CD14-positive monocyte (primary cell): ENCODE measurements at regions not wholly inside any gene's neighbourhood (a gene's known extent, or its start where the extent isn't known, plus 50 kb on each side); places are given as distances from the start of the nearest gene placed in this dataset.

Experiments used
- DNase-seq, 3 donors: peaks; one replicate each; pipeline ENCODE4 v3.0.0-alpha.2; 2011 to 2022
- H2AFZ ChIP-seq: 2 replicates; pipeline ENCODE4 v1.6.0; 2012; ENCODE audit warnings: mild to moderate bottlenecking, low read depth, low read length, inconsistent platforms; ENCODE audit not compliant: insufficient read depth, poor library complexity, severe bottlenecking
- H3K27ac ChIP-seq, 2 donors: 1 replicate in 1 of 2; 2 replicates in 1 of 2; pipeline ENCODE4 v1.5.1; 2012 to 2013; ENCODE audit warnings: low read length in 2 of 2, control low read depth in 1 of 2, inconsistent platforms in 1 of 2, low read depth in 1 of 2, mild to moderate bottlenecking in 1 of 2
- H3K27me3 ChIP-seq, 2 donors: one replicate each; pipeline versions ENCODE4 v1.6.0 to v1.6.1; 2011 to 2013; ENCODE audit warnings: low read length in 2 of 2; ENCODE audit not compliant: control insufficient read depth in 2 of 2, insufficient read depth in 2 of 2
- H3K36me3 ChIP-seq, 2 donors: replicated peaks in 1 of 2; 1 replicate in 1 of 2; 2 replicates in 1 of 2; pipeline versions ENCODE4 v1.5.1 to v1.6.1; 2012 to 2013; ENCODE audit warnings: low read length in 2 of 2, control low read depth in 1 of 2, inconsistent platforms in 1 of 2, mild to moderate bottlenecking in 1 of 2; ENCODE audit not compliant: insufficient read depth in 2 of 2, control insufficient read depth in 1 of 2
- H3K4me1 ChIP-seq, 2 donors: 1 replicate in 1 of 2; 2 replicates in 1 of 2; pipeline versions ENCODE4 v1.5.1 to v1.6.1; 2012 to 2013; ENCODE audit warnings: low read length in 2 of 2, control low read depth in 1 of 2, inconsistent platforms in 1 of 2, mild to moderate bottlenecking in 1 of 2, moderate library complexity in 1 of 2; ENCODE audit not compliant: insufficient read depth in 2 of 2, control insufficient read depth in 1 of 2
- H3K4me2 ChIP-seq: replicated peaks from 2 replicates; pipeline ENCODE3; 2012; ENCODE audit warnings: low read length, moderate library complexity, mild to moderate bottlenecking; ENCODE audit not compliant: poor library complexity, severe bottlenecking; ENCODE audit errors: extremely low read depth
- H3K4me3 ChIP-seq, 3 experiments: fragments of 200-600 bp in 1 of 3; sonication (generic) in 1 of 3; replicated peaks in 1 of 3; 1 replicate in 2 of 3; 2 replicates in 1 of 3; pipeline ENCODE4 v1.5.1; 2011 to 2013; ENCODE audit warnings: low read length in 3 of 3, mild to moderate bottlenecking in 3 of 3, control low read depth in 2 of 3, low read depth in 2 of 3, inconsistent platforms in 1 of 3, moderate library complexity in 1 of 3
- H3K79me2 ChIP-seq: 2 replicates; pipeline ENCODE4 v1.6.0; 2012; ENCODE audit warnings: mild to moderate bottlenecking, control low read depth, inconsistent platforms, low read length, moderate library complexity; ENCODE audit not compliant: insufficient read depth
- H3K9ac ChIP-seq: 2 replicates; pipeline ENCODE4 v1.6.0; 2017; ENCODE audit warnings: low read length, mild to moderate bottlenecking; ENCODE audit not compliant: insufficient read depth, poor library complexity, severe bottlenecking
- H3K9me3 ChIP-seq, 2 donors: replicated peaks in 1 of 2; 1 replicate in 1 of 2; 2 replicates in 1 of 2; pipeline versions ENCODE4 v1.5.1 to v1.6.1; 2012 to 2013; ENCODE audit warnings: low read length in 2 of 2, control low read depth in 1 of 2; ENCODE audit not compliant: control insufficient read depth in 1 of 2, insufficient read depth in 1 of 2
- H4K20me1 ChIP-seq: 2 replicates; pipeline ENCODE4 v1.6.0; 2012; ENCODE audit warnings: mild to moderate bottlenecking, low read length, control low read depth, moderate library complexity; ENCODE audit not compliant: insufficient read depth
- H3K27ac Mint-ChIP-seq, 7 donors: one replicate each; pipeline ENCODE4 v1.8.0; 2020; ENCODE audit warnings: mild to moderate bottlenecking in 7 of 7, mixed read lengths in 7 of 7, moderate library complexity in 6 of 7, inconsistent platforms in 2 of 7
- H3K27me3 Mint-ChIP-seq, 3 donors: one replicate each; pipeline ENCODE4 v1.8.0; 2021 to 2022; ENCODE audit warnings: low read depth in 3 of 3, mild to moderate bottlenecking in 3 of 3, mixed read lengths in 3 of 3, moderate library complexity in 3 of 3, inconsistent platforms in 1 of 3
- H3K36me3 Mint-ChIP-seq, 2 donors: one replicate each; pipeline ENCODE4 v1.8.0; 2020; ENCODE audit warnings: mixed read lengths in 2 of 2, inconsistent platforms in 1 of 2, mild to moderate bottlenecking in 1 of 2
- H3K4me1 Mint-ChIP-seq: one replicate; pipeline ENCODE4 v1.8.0; 2020; ENCODE audit warnings: mild to moderate bottlenecking, mixed read lengths
- H3K4me3 Mint-ChIP-seq, 2 donors: one replicate each; pipeline ENCODE4 v1.8.0; 2020; ENCODE audit warnings: mild to moderate bottlenecking in 2 of 2, mixed read lengths in 2 of 2, moderate library complexity in 1 of 2
- H3K9me3 Mint-ChIP-seq, 7 donors: one replicate each; pipeline ENCODE4 v1.8.0; 2020 to 2022; ENCODE audit warnings: mixed read lengths in 7 of 7, mild to moderate bottlenecking in 6 of 7, moderate library complexity in 6 of 7, inconsistent platforms in 2 of 7
- CTCF ChIP-seq: fragments of 200-600 bp; IDR thresholded peaks from one replicate; pipeline ENCODE4 v1.8.0; 2022; ENCODE audit warnings: antibody characterized with exemption, mild to moderate bottlenecking
- WGBS: methylation state at CpG from one replicate; pipeline ENCODE4 v1.1.5; 2013; ENCODE audit warnings: missing lambda C conversion rate; ENCODE audit not compliant: insufficient coverage; 5-methylcytosine and 5-hydroxymethylcytosine counted together
- intact Hi-C, 2 donors: fragments of 100-400 bp; cut with micrococcal nuclease; formaldehyde crosslinking; loops; one replicate each; pipeline versions ENCODE4 v1.15.0 to v1.15.1; 2023

DNA sequence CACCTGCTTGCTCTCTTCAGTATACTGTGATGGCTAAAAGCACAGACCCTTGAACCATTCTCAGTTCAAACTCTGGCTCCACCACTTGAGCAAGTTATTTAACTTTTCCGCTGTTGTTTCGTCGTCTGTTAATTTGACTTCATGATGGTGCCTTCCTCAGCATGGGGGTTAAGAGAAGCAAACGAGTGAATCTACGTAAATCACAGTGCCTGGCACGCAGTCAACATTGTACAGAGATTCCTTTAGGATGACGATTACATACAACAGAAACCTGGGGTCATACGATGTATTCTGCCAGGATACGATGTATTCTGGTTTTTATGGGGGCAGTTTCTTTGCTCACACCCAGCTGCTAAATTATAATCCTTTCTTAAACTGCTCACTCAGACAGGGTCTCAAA, 515.6 kb downstream of the CCDC171 start:
- H3K4me2 ChIP-seq, result no peak overlapping the region
- H3K27me3 ChIP-seq, result no peaks in the 10 kb centered on the region
- Mint-ChIP-seq H3K27ac (peak overlapping the region in 1 of 7 donors; percentile 10), H3K27me3 (peaks cover 0 to 4% (median 0%) of the 10 kb centered on the region in 3 donors), H3K9me3 (peaks cover 0 to 6% (median 2%) of the 10 kb centered on the region in 7 donors), H3K4me3 (no peak overlapping the region), H3K4me1 (no peaks in the 10 kb centered on the region), H3K36me3 (no peaks in the 10 kb centered on the region)
- H3K79me2 ChIP-seq, result no peaks in the 10 kb centered on the region
- no peaks in the 10 kb centered on the region for H4K20me1 ChIP-seq
- intact Hi-C loops, result no loop called here
- no peak overlapping the region for H3K27ac ChIP-seq
- H3K4me1 ChIP-seq, result no peaks in the 10 kb centered on the region
- H3K9ac ChIP-seq, result no peak overlapping the region
- H3K4me3 ChIP-seq, result no peak overlapping the region
- WGBS, result 96% methylated on average over 5 of the region's 9 CpGs
- no peak for TF ChIP-seq CTCF
- H3K36me3 ChIP-seq, result no peaks in the 10 kb centered on the region
- DNase-seq, result no peak
- no peak overlapping the region for H2AFZ ChIP-seq
- no peaks in the 10 kb centered on the region for H3K9me3 ChIP-seq

- no peak overlapping the region for H3K4me2 ChIP-seq
- intact Hi-C loops, result no loop called here
- H3K9me3 Mint-ChIP-seq, result peaks cover 0 to 6% (median 2%) of the 10 kb centered on the region in 7 donors
- H3K27ac ChIP-seq, result no peak overlapping the region
- TF ChIP-seq CTCF, result no peak
- H3K4me1 Mint-ChIP-seq, result no peaks in the 10 kb centered on the region
- no peaks in the 10 kb centered on the region for H3K36me3 ChIP-seq
- no peaks in the 10 kb centered on the region for H3K36me3 Mint-ChIP-seq
- no peak for DNase-seq
- no peak overlapping the region for H3K4me3 Mint-ChIP-seq
- no peaks in the 10 kb centered on the region for H4K20me1 ChIP-seq
- H3K4me3 ChIP-seq, result no peak overlapping the region
- H3K27me3 Mint-ChIP-seq, result peaks cover 0 to 4% (median 0%) of the 10 kb centered on the region in 3 donors
- no peaks in the 10 kb centered on the region for H3K79me2 ChIP-seq
- H3K27ac Mint-ChIP-seq, result no peak overlapping the region
- H3K27me3 ChIP-seq, result no peaks in the 10 kb centered on the region
- no peak overlapping the region for H2AFZ ChIP-seq
- H3K9ac ChIP-seq, result no peak overlapping the region
- H3K9me3 ChIP-seq, result no peaks in the 10 kb centered on the region
- no peaks in the 10 kb centered on the region for H3K4me1 ChIP-seq
- 96% methylated on average over 13 of the region's 13 CpGs for WGBS
These were observed 516.4 kb downstream of the CCDC171 start for GRCh38 chr9:16069249-16069648.
